GM21576 (cell line): ENCODE measurements at regions not wholly inside any gene's neighbourhood (a gene's known extent, or its start where the extent isn't known, plus 50 kb on each side); places are given as distances from the start of the nearest gene placed in this dataset.
"Not testable (repeated sequence)": the region's sequence is repeated elsewhere in the genome, so short reads cannot be mapped to it uniquely, and the experiment has no call there.

Experiments
- ATAC-seq: cut with Tn5 transposase; IDR thresholded peaks from one replicate; pipeline ENCODE4 v1.9.1; 2021; ENCODE audit warnings: mild to moderate bottlenecking, moderate library complexity; ENCODE audit not compliant: unreplicated experiment

GRCh38 chr2:105691947-105692390 lies 52.7 kb upstream of the NCK2 start:
- peak; percentile 73 for ATAC-seq

GRCh38 chr2:105690566-105690965 lies 54.1 kb upstream of the NCK2 start:
- ATAC-seq, result no peak

GRCh38 chr2:105689484-105689883 lies 55.2 kb upstream of the NCK2 start:
- ATAC-seq, result no peak

- no peak for ATAC-seq
Observed at GRCh38 chr2:105688946-105689345, 55.8 kb upstream of the NCK2 start.

- no peak for ATAC-seq
Observed at GRCh38 chr2:105686588-105686987, 58.1 kb upstream of the NCK2 start.

GRCh38 chr2:105683011-105683492 lies 61.7 kb upstream of the NCK2 start:
- no peak for ATAC-seq

- no peak for ATAC-seq
Observed at GRCh38 chr2:105682401-105682800, 62.3 kb upstream of the NCK2 start.

GRCh38 chr2:105681927-105682326 lies 62.8 kb upstream of the NCK2 start:
- ATAC-seq, result no peak

- ATAC-seq, result no peak
Observed at GRCh38 chr2:105680357-105680756, 64.4 kb upstream of the NCK2 start.

- ATAC-seq, result no peak
Observed at GRCh38 chr2:105678346-105678745, 66.4 kb upstream of the NCK2 start.

- no peak for ATAC-seq
Observed at GRCh38 chr2:105677901-105678300, 66.8 kb upstream of the NCK2 start.

- no peak for ATAC-seq
Observed at GRCh38 chr2:105675841-105676240, 68.9 kb upstream of the NCK2 start.

GRCh38 chr2:105674859-105675541 lies 69.7 kb upstream of the NCK2 start:
- ATAC-seq, result no peak

- no peak for ATAC-seq
Observed at GRCh38 chr2:105674401-105674800, 70.3 kb upstream of the NCK2 start.

GRCh38 chr2:105671156-105671555 lies 73.6 kb upstream of the NCK2 start:
- ATAC-seq, result no peak

GRCh38 chr2:105669384-105669891 lies 75.3 kb upstream of the NCK2 start:
- ATAC-seq, result no peak

- no peak for ATAC-seq
Observed at GRCh38 chr2:105665480-105665879, 79.2 kb upstream of the NCK2 start.

- ATAC-seq, result no peak
Observed at GRCh38 chr2:105660489-105660888, 84.2 kb upstream of the NCK2 start.

GRCh38 chr2:105655723-105656606 lies 88.7 kb upstream of the NCK2 start:
- not testable (repeated sequence) for ATAC-seq

- ATAC-seq, result no peak
Observed at GRCh38 chr2:105655244-105655643, 89.5 kb upstream of the NCK2 start.

GRCh38 chr2:105654474-105655004 lies 90.2 kb upstream of the NCK2 start:
- no peak for ATAC-seq

- no peak for ATAC-seq
Observed at GRCh38 chr2:105653302-105653701, 91.4 kb upstream of the NCK2 start.
